HCT116 (cell line): ENCODE measurements at regions not wholly inside any gene's neighbourhood (a gene's known extent, or its start where the extent isn't known, plus 50 kb on each side); places are given as distances from the start of the nearest gene placed in this dataset.

Experiments
- ATAC-seq: fragments of 200-7000 bp; cut with Tn5 transposase; 2 replicates; pipeline ENCODE4 v1.9.1; 2020; ENCODE audit warnings: mild to moderate bottlenecking, moderate library complexity
- BruUV-seq: library from RNA; stranded (reverse); fragments of 400-500 nt; replicated peaks from 2 replicates; lab custom pipeline; 2021; lab: Mats Ljungman, UMichigan
- CTCF ChIA-PET: fragments of 300-600 bp; sonication (Branson Sonifier 250); formaldehyde crosslinking; loops from one replicate; lab custom pipeline; 2021; ENCODE audit warnings: antibody characterized with exemption; lab: Charles Lee
- POLR2A ChIA-PET: fragments of 300-600, 350-600 bp; sonication (Branson Sonifier 250); formaldehyde crosslinking; loops from one replicate; lab custom pipeline; 2021; ENCODE audit warnings: antibody characterized with exemption; lab: Charles Lee
- RAD21 ChIA-PET, 2 experiments: fragments of 300-600 bp; sonication (Branson Sonifier 250); formaldehyde crosslinking; loops; one replicate each; lab custom pipeline; 2023; ENCODE audit warnings: low total read pairs in 2 of 2; ENCODE audit not compliant: uncharacterized antibody in 2 of 2, unreplicated experiment in 2 of 2, low non-redundant PET in 1 of 2; lab: Charles Lee
- DNase-seq: peaks from one replicate; pipeline ENCODE4 v3.0.0-alpha.2; 2010; ENCODE audit warnings: low read depth, low spot score
- H2AFZ ChIP-seq: fragments of 200-600 bp; shearing (Covaris generic), sonication (generic); 2 replicates; pipeline ENCODE4 v1.6.1; 2017; ENCODE audit warnings: low read depth, mixed run types, mixed read lengths, antibody characterized with exemption, low read length; ENCODE audit not compliant: poor library complexity, severe bottlenecking
- H3K27ac ChIP-seq: 2 replicates; pipeline ENCODE4 v1.5.1; 2012; ENCODE audit warnings: low read depth, low read length
- H3K27me3 ChIP-seq: fragments of 200-600 bp; sonication (generic); 2 replicates; pipeline ENCODE4 v1.6.1; 2016; ENCODE audit warnings: mixed run types, low read length, mixed read lengths; ENCODE audit not compliant: insufficient read depth
- H3K36me3 ChIP-seq, 2 experiments: fragments of 200-500 bp in 1 of 2; fragments of 200-600 bp in 1 of 2; sonication (Bioruptor generic) in 1 of 2; sonication (generic) in 1 of 2; 2 replicates each; pipeline versions ENCODE4 v1.5.1 to v1.6.1; 2014 to 2016; ENCODE audit warnings: low read length in 2 of 2, inconsistent platforms in 1 of 2, mixed read lengths in 1 of 2, mixed run types in 1 of 2; ENCODE audit not compliant: insufficient read depth in 2 of 2, control insufficient read depth in 1 of 2
- H3K4me1 ChIP-seq, 2 experiments: fragments of 200-600 bp in 1 of 2; sonication (generic) in 1 of 2; 2 replicates each; pipeline versions ENCODE4 v1.5.1 to v1.6.1; 2012 to 2017; ENCODE audit warnings: low read length in 2 of 2, inconsistent platforms in 1 of 2, mild to moderate bottlenecking in 1 of 2, mixed read lengths in 1 of 2, mixed run types in 1 of 2, moderate library complexity in 1 of 2; ENCODE audit not compliant: insufficient read depth in 2 of 2, control insufficient read depth in 1 of 2
- H3K4me2 ChIP-seq: fragments of 200-600 bp; sonication (generic); 2 replicates; pipeline ENCODE4 v1.6.1; 2017; ENCODE audit warnings: mixed run types, low read length, mixed read lengths
- H3K4me3 ChIP-seq, 2 experiments: fragments of 200-600 bp in 1 of 2; sonication (generic) in 1 of 2; replicated peaks in 1 of 2; 2 replicates each; pipeline ENCODE4 v1.5.1; 2011 to 2016; ENCODE audit warnings: low read length in 2 of 2, control low read depth in 1 of 2, low read depth in 1 of 2, mild to moderate bottlenecking in 1 of 2, mixed read lengths in 1 of 2, mixed run types in 1 of 2
- H3K79me2 ChIP-seq: fragments of 200-600 bp; sonication (generic); 2 replicates; pipeline ENCODE4 v1.6.1; 2017; ENCODE audit warnings: mild to moderate bottlenecking, mixed run types, low read length, moderate library complexity, mixed read lengths; ENCODE audit not compliant: insufficient read depth
- H3K9ac ChIP-seq: fragments of 200-600 bp; sonication (generic); 2 replicates; pipeline ENCODE4 v1.6.1; 2016; ENCODE audit warnings: low read length, mixed read lengths
- H3K9me2 ChIP-seq: fragments of 200-600 bp; sonication (generic), shearing (Covaris generic); 2 replicates; pipeline ENCODE4 v1.6.1; 2017; ENCODE audit warnings: mixed run types, mild to moderate bottlenecking, moderate library complexity; ENCODE audit not compliant: insufficient read depth
- H3K9me3 ChIP-seq, 2 experiments: fragments of 200-500 bp in 1 of 2; fragments of 200-600 bp in 1 of 2; sonication (Bioruptor generic) in 1 of 2; sonication (generic) in 1 of 2; 2 replicates each; pipeline ENCODE4 v1.6.1; 2014 to 2017; ENCODE audit warnings: low read length in 2 of 2, mixed read lengths in 2 of 2, inconsistent platforms in 1 of 2, low read depth in 1 of 2, mild to moderate bottlenecking in 1 of 2, mixed run types in 1 of 2, moderate library complexity in 1 of 2; ENCODE audit not compliant: control insufficient read depth in 1 of 2, insufficient read depth in 1 of 2
- H4K20me1 ChIP-seq: fragments of 200-600 bp; sonication (generic), shearing (Covaris generic); 2 replicates; pipeline ENCODE4 v1.6.1; 2017; ENCODE audit warnings: mixed run types, mild to moderate bottlenecking, moderate library complexity; ENCODE audit not compliant: insufficient read depth
- CBX3 ChIP-seq: IDR thresholded peaks from 2 replicates; pipeline ENCODE4 v1.6.1; 2012; ENCODE audit warnings: low read depth
- CEBPB ChIP-seq: IDR thresholded peaks from 2 replicates; pipeline ENCODE4 v1.6.1; 2012; ENCODE audit warnings: low read depth
- EGR1 ChIP-seq: IDR thresholded peaks from 2 replicates; pipeline ENCODE4 v1.6.1; 2012; ENCODE audit warnings: low read depth
- EZH2phosphoT487 ChIP-seq: fragments of 200-600 bp; IDR thresholded peaks from 2 replicates; pipeline ENCODE4 v1.6.1; 2018; ENCODE audit warnings: antibody characterized with exemption, borderline replicate concordance
- JUND ChIP-seq: IDR thresholded peaks from 2 replicates; pipeline ENCODE4 v1.6.1; 2012
- POLR2A ChIP-seq: IDR thresholded peaks from 2 replicates; pipeline ENCODE4 v1.7.0; 2011; ENCODE audit warnings: borderline replicate concordance; ENCODE audit not compliant: insufficient read depth, insufficient read length; ENCODE audit errors: extremely low read depth
- POLR2AphosphoS5 ChIP-seq: IDR thresholded peaks from 2 replicates; pipeline ENCODE4 v1.6.1; 2011; ENCODE audit warnings: mild to moderate bottlenecking, low read depth, low read length, moderate library complexity
- SIN3A ChIP-seq: IDR thresholded peaks from 2 replicates; pipeline ENCODE4 v1.6.1; 2012; ENCODE audit warnings: low read depth
- SP1 ChIP-seq: IDR thresholded peaks from 2 replicates; pipeline ENCODE4 v1.6.1; 2012; ENCODE audit warnings: low read depth
- SRF ChIP-seq: IDR thresholded peaks from 2 replicates; pipeline ENCODE4 v1.6.1; 2012; ENCODE audit warnings: low read depth
- TCF7L2 ChIP-seq: IDR thresholded peaks from 2 replicates; pipeline ENCODE4 v1.7.0; 2011; ENCODE audit warnings: borderline replicate concordance, inconsistent platforms; ENCODE audit not compliant: insufficient read depth, insufficient read length; ENCODE audit errors: extremely low read depth
- YY1 ChIP-seq: IDR thresholded peaks from 2 replicates; pipeline ENCODE4 v1.6.1; 2011; ENCODE audit warnings: low read length, low read depth, moderate library complexity, mild to moderate bottlenecking; ENCODE audit not compliant: insufficient replicate concordance; ENCODE audit errors: extremely low read depth
- ZFX ChIP-seq: fragments of 450-650 bp; IDR thresholded peaks from 2 replicates; pipeline ENCODE4 v1.6.1; 2017
- ZNF274 ChIP-seq: fragments of 200-500 bp; sonication (Bioruptor generic); IDR thresholded peaks from 2 replicates; pipeline ENCODE4 v1.6.1; 2014; ENCODE audit warnings: mild to moderate bottlenecking, low read depth, low read length, inconsistent platforms
- intact Hi-C: fragments of 100-400 bp; cut with micrococcal nuclease; formaldehyde crosslinking; loops from 2 replicates; pipeline ENCODE4 v1.10.0; 2022
- TF ChIP-seq, protein P1 (sequence below): IDR thresholded peaks from 2 replicates; pipeline ENCODE4 v1.6.1; 2012
- TF ChIP-seq, protein P2 (sequence below): IDR thresholded peaks from 2 replicates; pipeline ENCODE4 v1.6.1; 2012
- TF ChIP-seq, protein P3 (sequence below): IDR thresholded peaks from 2 replicates; pipeline ENCODE4 v1.6.1; 2011; ENCODE audit warnings: mild to moderate bottlenecking, low read length, moderate library complexity; ENCODE audit not compliant: insufficient replicate concordance; ENCODE audit errors: extremely low read depth

DNA sequence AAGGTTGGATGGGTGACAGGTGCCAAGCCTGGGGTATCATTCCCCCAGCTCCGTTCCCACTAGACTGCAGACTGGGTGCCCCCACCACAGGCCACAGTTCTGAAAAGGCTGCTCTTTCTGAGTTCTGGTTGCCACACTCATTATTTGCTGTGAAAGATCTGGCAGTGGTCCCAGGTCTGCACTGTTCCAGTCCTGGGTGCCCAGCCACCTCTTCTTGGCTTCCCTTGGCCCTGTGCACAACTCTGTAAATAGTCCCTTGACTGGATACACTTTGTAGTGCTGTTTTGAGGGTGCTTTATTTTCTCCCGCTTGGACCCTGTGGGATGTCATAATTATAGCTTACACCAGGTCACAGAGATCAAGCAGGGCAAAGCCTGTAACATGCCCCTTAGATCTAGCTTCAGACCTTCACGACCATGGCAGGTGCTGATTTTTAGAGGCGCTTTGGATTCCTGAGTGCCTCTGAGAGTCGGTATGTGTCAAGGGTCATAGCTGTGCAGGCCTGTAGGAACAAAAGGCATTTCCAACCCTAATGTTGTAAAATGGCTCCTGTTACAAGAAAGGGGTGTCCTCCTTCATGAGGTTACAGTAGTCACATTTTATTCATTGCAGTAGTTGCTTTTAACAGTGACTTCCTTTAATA is 344.9 kb downstream of the ICE1 start:
- no peak overlapping the region for H3K4me3 ChIP-seq
- no peaks in the 10 kb centered on the region for H3K9me2 ChIP-seq
- no peaks in the 10 kb centered on the region; the same call in 1 of the 2 replicates for H4K20me1 ChIP-seq
- ChIA-PET CTCF (no interaction called here), RAD21 (no interaction called here), POLR2A (no interaction called here)
- H3K9me3 ChIP-seq: no peaks in the 10 kb centered on the region
- H3K27me3 ChIP-seq: no peaks in the 10 kb centered on the region
- no peak overlapping the region for H3K4me2 ChIP-seq
- DNase-seq (no peak), ATAC-seq (no peak)
- H3K4me1 ChIP-seq: no peaks in the 10 kb centered on the region
- no peak overlapping the region for H3K9ac ChIP-seq
- BruUV-seq: no TSS peak
- TF ChIP-seq SP1: no peak
- no peak for TF ChIP-seq POLR2A
- no peak for TF ChIP-seq EGR1
- no peak for TF ChIP-seq EZH2phosphoT487
- TF ChIP-seq, protein P1, sequence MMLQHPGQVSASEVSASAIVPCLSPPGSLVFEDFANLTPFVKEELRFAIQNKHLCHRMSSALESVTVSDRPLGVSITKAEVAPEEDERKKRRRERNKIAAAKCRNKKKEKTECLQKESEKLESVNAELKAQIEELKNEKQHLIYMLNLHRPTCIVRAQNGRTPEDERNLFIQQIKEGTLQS: no peak
- no peak for TF ChIP-seq TCF7L2
- TF ChIP-seq, protein P2, sequence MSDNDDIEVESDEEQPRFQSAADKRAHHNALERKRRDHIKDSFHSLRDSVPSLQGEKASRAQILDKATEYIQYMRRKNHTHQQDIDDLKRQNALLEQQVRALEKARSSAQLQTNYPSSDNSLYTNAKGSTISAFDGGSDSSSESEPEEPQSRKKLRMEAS: no peak
- no peak for TF ChIP-seq SIN3A
- TF ChIP-seq, protein P3, sequence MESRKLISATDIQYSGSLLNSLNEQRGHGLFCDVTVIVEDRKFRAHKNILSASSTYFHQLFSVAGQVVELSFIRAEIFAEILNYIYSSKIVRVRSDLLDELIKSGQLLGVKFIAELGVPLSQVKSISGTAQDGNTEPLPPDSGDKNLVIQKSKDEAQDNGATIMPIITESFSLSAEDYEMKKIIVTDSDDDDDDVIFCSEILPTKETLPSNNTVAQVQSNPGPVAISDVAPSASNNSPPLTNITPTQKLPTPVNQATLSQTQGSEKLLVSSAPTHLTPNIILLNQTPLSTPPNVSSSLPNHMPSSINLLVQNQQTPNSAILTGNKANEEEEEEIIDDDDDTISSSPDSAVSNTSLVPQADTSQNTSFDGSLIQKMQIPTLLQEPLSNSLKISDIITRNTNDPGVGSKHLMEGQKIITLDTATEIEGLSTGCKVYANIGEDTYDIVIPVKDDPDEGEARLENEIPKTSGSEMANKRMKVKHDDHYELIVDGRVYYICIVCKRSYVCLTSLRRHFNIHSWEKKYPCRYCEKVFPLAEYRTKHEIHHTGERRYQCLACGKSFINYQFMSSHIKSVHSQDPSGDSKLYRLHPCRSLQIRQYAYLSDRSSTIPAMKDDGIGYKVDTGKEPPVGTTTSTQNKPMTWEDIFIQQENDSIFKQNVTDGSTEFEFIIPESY: no peak
- no peak for TF ChIP-seq ZFX
- no peak for TF ChIP-seq CBX3
- TF ChIP-seq JUND: no peak
- no peak for TF ChIP-seq SRF
- TF ChIP-seq YY1: no peak
- no peak for TF ChIP-seq ZNF274
- TF ChIP-seq POLR2AphosphoS5: no peak
- TF ChIP-seq CEBPB: no peak
- H2AFZ ChIP-seq: no peak overlapping the region
- no peaks in the 10 kb centered on the region for H3K36me3 ChIP-seq
- no peaks in the 10 kb centered on the region for H3K79me2 ChIP-seq
- H3K27ac ChIP-seq: no peak overlapping the region
- intact Hi-C loops: no loop called here
